WTC11 (cell line): ENCODE measurements at regions not wholly inside any gene's neighbourhood (a gene's known extent, or its start where the extent isn't known, plus 50 kb on each side); places are given as distances from the start of the nearest gene placed in this dataset.

ENCODE experiments used
- ATAC-seq: fragments of 200-7000 bp; cut with Tn5 transposase; 2 replicates; pipeline ENCODE4 v1.10.0; 2021; ENCODE audit warnings: mild to moderate bottlenecking, moderate library complexity
- CTCF ChIA-PET: fragments of 300-600 bp; sonication (Branson Sonifier 250); formaldehyde crosslinking; loops from one replicate; lab custom pipeline; 2021; ENCODE audit warnings: antibody characterized with exemption; lab: Charles Lee
- POLR2A ChIA-PET: fragments of 350-600 bp; sonication (Branson Sonifier 250); formaldehyde crosslinking; loops from one replicate; lab custom pipeline; 2021; ENCODE audit warnings: antibody characterized with exemption; lab: Charles Lee
- DNase-seq: peaks from one replicate; pipeline ENCODE4 v3.0.0; 2021; ENCODE audit warnings: low spot score
- H3K27ac Mint-ChIP-seq: 2 replicates; pipeline ENCODE4 v1.8.0; 2021; ENCODE audit warnings: mixed read lengths
- H3K27me3 Mint-ChIP-seq: 2 replicates; pipeline ENCODE4 v1.8.0; 2021; ENCODE audit warnings: low read depth, mild to moderate bottlenecking, moderate library complexity, mixed read lengths
- H3K36me3 Mint-ChIP-seq: 2 replicates; pipeline ENCODE4 v1.8.0; 2021; ENCODE audit warnings: mixed read lengths
- H3K4me1 Mint-ChIP-seq: 2 replicates; pipeline ENCODE4 v1.8.0; 2022; ENCODE audit warnings: mixed read lengths
- H3K4me3 Mint-ChIP-seq: 2 replicates; pipeline ENCODE4 v1.8.0; 2021; ENCODE audit warnings: mild to moderate bottlenecking, moderate library complexity, mixed read lengths
- H3K9me3 Mint-ChIP-seq: 2 replicates; pipeline ENCODE4 v1.8.0; 2021; ENCODE audit warnings: mixed read lengths
- ATF1 ChIP-seq: sonication (generic); formaldehyde crosslinking; IDR thresholded peaks from 2 replicates; pipeline ENCODE4 v1.8.1; 2023; ENCODE audit warnings: mild to moderate bottlenecking, moderate library complexity, missing genetic modification reagents
- CREM ChIP-seq: sonication (generic); formaldehyde crosslinking; IDR thresholded peaks from 2 replicates; pipeline ENCODE4 v1.8.1; 2022; ENCODE audit warnings: mild to moderate bottlenecking, missing genetic modification reagents, moderate library complexity
- ERG ChIP-seq: fragments of 250-450 bp; sonication (Bioruptor Pico); IDR thresholded peaks from 2 replicates; pipeline ENCODE4 v1.8.0; 2021; ENCODE audit warnings: mild to moderate bottlenecking
- FOXK1 ChIP-seq: sonication (generic); formaldehyde crosslinking; IDR thresholded peaks from 2 replicates; pipeline ENCODE4 v1.8.0; 2022; ENCODE audit warnings: mild to moderate bottlenecking, moderate library complexity, missing genetic modification reagents
- FOXP1 ChIP-seq: sonication (generic); formaldehyde crosslinking; IDR thresholded peaks from 2 replicates; pipeline ENCODE4 v1.8.0; 2022; ENCODE audit warnings: missing genetic modification reagents, mild to moderate bottlenecking, moderate library complexity, borderline replicate concordance
- GRHL2 ChIP-seq: fragments of 250-450 bp; sonication (Bioruptor Pico); IDR thresholded peaks from 2 replicates; pipeline ENCODE4 v1.8.0; 2022; ENCODE audit warnings: mild to moderate bottlenecking, moderate library complexity; ENCODE audit not compliant: insufficient replicate concordance, severe bottlenecking
- KAT7 ChIP-seq: sonication (generic); formaldehyde crosslinking; IDR thresholded peaks from 2 replicates; pipeline ENCODE4 v1.8.1; 2023; ENCODE audit warnings: missing genetic modification reagents, mild to moderate bottlenecking, borderline replicate concordance
- MLX ChIP-seq: sonication (generic); formaldehyde crosslinking; IDR thresholded peaks from 2 replicates; pipeline ENCODE4 v1.8.1; 2023; ENCODE audit warnings: mild to moderate bottlenecking, missing genetic modification reagents, moderate library complexity
- NFATC4 ChIP-seq: fragments of 250-450 bp; sonication (Bioruptor Pico); IDR thresholded peaks from 2 replicates; pipeline ENCODE4 v1.9.0; 2021; ENCODE audit warnings: mild to moderate bottlenecking
- NR2C2 ChIP-seq: sonication (generic); formaldehyde crosslinking; IDR thresholded peaks from 2 replicates; pipeline ENCODE4 v1.8.0; 2022; ENCODE audit warnings: mild to moderate bottlenecking, missing genetic modification reagents
- PREB ChIP-seq: sonication (generic); formaldehyde crosslinking; IDR thresholded peaks from 2 replicates; pipeline ENCODE4 v1.8.1; 2022; ENCODE audit warnings: mild to moderate bottlenecking, missing genetic modification reagents, moderate library complexity, borderline replicate concordance
- PRRX2 ChIP-seq: fragments of 250-450 bp; sonication (Bioruptor Pico); IDR thresholded peaks from 2 replicates; pipeline ENCODE4 v1.8.0; 2021; ENCODE audit warnings: mild to moderate bottlenecking
- SMAD4 ChIP-seq: sonication (generic); formaldehyde crosslinking; IDR thresholded peaks from 2 replicates; pipeline ENCODE4 v1.8.0; 2022; ENCODE audit warnings: mild to moderate bottlenecking, missing genetic modification reagents
- TCF7 ChIP-seq: sonication (generic); formaldehyde crosslinking; IDR thresholded peaks from 2 replicates; pipeline ENCODE4 v1.8.0; 2022; ENCODE audit warnings: mild to moderate bottlenecking, low read depth, missing genetic modification reagents, moderate library complexity
- TP53 ChIP-seq: sonication (generic); formaldehyde crosslinking; IDR thresholded peaks from 2 replicates; pipeline ENCODE4 v1.8.1; 2023; ENCODE audit warnings: mild to moderate bottlenecking, missing genetic modification reagents
- USF1 ChIP-seq: sonication (generic); formaldehyde crosslinking; IDR thresholded peaks from 2 replicates; pipeline ENCODE4 v1.8.0; 2022; ENCODE audit warnings: mild to moderate bottlenecking, missing genetic modification reagents
- ZNF219 ChIP-seq: sonication (generic); formaldehyde crosslinking; IDR thresholded peaks from 2 replicates; pipeline ENCODE4 v1.8.0; 2023; ENCODE audit warnings: missing genetic modification reagents, mild to moderate bottlenecking, borderline replicate concordance
- ZNF396 ChIP-seq: fragments of 250-450 bp; sonication (Bioruptor Pico); IDR thresholded peaks from 2 replicates; pipeline ENCODE4 v1.8.0; 2021; ENCODE audit warnings: mild to moderate bottlenecking, moderate library complexity, borderline replicate concordance
- TF ChIP-seq, protein P1 (sequence below): fragments of 250-450 bp; sonication (Bioruptor Pico); IDR thresholded peaks from 2 replicates; pipeline ENCODE4 v1.9.0; 2021; ENCODE audit warnings: mild to moderate bottlenecking
- TF ChIP-seq, protein P2 (sequence below): sonication (generic); formaldehyde crosslinking; IDR thresholded peaks from 2 replicates; pipeline ENCODE4 v1.8.0; 2023; ENCODE audit warnings: missing genetic modification reagents, mild to moderate bottlenecking, borderline replicate concordance

DNA sequence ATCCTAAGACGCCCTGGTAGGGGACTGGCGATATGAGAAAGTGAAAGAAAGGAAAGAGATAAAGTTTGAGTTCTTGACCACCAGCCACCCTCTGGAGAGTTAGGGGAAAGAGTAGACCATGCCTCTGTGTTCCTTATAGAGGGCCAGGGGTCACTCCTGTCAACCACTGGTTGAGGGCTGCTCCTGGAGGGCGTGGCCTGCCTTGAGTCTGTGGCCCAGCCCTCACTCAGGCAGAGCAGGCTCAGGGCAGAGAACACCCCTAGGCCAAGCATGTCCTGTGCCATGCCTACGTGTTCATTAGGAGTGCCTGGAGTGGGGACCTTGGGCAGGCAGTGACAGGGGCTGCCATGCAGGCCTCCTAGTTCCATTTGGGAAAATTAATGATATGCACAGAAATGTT, 161.1 kb upstream of the EPB41L3 start:
- ATAC-seq (peak; percentile 83), DNase-seq (no peak)
- Mint-ChIP-seq H3K27me3 (peaks cover 2% of the 10 kb centered on the region; the same call in 1 of the 2 replicates), H3K4me1 (no peaks in the 10 kb centered on the region), H3K27ac (no peak overlapping the region), H3K36me3 (no peaks in the 10 kb centered on the region), H3K9me3 (peaks cover 4% of the 10 kb centered on the region; the same call in 1 of the 2 replicates), H3K4me3 (no peak overlapping the region)
- ChIA-PET CTCF (no interaction called here), POLR2A (no interaction called here)
- no peak for TF ChIP-seq TCF7 (CRISPR knock-in tag)
- no peak for TF ChIP-seq ZNF396 (CRISPR knock-in tag)
- TF ChIP-seq NR2C2: no peak
- TF ChIP-seq, protein P1, sequence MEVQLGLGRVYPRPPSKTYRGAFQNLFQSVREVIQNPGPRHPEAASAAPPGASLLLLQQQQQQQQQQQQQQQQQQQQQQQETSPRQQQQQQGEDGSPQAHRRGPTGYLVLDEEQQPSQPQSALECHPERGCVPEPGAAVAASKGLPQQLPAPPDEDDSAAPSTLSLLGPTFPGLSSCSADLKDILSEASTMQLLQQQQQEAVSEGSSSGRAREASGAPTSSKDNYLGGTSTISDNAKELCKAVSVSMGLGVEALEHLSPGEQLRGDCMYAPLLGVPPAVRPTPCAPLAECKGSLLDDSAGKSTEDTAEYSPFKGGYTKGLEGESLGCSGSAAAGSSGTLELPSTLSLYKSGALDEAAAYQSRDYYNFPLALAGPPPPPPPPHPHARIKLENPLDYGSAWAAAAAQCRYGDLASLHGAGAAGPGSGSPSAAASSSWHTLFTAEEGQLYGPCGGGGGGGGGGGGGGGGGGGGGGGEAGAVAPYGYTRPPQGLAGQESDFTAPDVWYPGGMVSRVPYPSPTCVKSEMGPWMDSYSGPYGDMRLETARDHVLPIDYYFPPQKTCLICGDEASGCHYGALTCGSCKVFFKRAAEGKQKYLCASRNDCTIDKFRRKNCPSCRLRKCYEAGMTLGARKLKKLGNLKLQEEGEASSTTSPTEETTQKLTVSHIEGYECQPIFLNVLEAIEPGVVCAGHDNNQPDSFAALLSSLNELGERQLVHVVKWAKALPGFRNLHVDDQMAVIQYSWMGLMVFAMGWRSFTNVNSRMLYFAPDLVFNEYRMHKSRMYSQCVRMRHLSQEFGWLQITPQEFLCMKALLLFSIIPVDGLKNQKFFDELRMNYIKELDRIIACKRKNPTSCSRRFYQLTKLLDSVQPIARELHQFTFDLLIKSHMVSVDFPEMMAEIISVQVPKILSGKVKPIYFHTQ (CRISPR knock-in tag): no peak
- no peak for TF ChIP-seq PREB (CRISPR knock-in tag)
- TF ChIP-seq USF1 (CRISPR knock-in tag): no peak
- no peak for TF ChIP-seq CREM
- TF ChIP-seq NFATC4 (CRISPR knock-in tag): no peak
- TF ChIP-seq, protein P2, sequence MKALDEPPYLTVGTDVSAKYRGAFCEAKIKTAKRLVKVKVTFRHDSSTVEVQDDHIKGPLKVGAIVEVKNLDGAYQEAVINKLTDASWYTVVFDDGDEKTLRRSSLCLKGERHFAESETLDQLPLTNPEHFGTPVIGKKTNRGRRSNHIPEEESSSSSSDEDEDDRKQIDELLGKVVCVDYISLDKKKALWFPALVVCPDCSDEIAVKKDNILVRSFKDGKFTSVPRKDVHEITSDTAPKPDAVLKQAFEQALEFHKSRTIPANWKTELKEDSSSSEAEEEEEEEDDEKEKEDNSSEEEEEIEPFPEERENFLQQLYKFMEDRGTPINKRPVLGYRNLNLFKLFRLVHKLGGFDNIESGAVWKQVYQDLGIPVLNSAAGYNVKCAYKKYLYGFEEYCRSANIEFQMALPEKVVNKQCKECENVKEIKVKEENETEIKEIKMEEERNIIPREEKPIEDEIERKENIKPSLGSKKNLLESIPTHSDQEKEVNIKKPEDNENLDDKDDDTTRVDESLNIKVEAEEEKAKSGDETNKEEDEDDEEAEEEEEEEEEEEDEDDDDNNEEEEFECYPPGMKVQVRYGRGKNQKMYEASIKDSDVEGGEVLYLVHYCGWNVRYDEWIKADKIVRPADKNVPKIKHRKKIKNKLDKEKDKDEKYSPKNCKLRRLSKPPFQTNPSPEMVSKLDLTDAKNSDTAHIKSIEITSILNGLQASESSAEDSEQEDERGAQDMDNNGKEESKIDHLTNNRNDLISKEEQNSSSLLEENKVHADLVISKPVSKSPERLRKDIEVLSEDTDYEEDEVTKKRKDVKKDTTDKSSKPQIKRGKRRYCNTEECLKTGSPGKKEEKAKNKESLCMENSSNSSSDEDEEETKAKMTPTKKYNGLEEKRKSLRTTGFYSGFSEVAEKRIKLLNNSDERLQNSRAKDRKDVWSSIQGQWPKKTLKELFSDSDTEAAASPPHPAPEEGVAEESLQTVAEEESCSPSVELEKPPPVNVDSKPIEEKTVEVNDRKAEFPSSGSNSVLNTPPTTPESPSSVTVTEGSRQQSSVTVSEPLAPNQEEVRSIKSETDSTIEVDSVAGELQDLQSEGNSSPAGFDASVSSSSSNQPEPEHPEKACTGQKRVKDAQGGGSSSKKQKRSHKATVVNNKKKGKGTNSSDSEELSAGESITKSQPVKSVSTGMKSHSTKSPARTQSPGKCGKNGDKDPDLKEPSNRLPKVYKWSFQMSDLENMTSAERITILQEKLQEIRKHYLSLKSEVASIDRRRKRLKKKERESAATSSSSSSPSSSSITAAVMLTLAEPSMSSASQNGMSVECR (CRISPR knock-in tag): no peak
- no peak for TF ChIP-seq FOXP1 (CRISPR knock-in tag)
- no peak for TF ChIP-seq TP53 (CRISPR knock-in tag)
- no peak for TF ChIP-seq FOXK1 (CRISPR knock-in tag)
- no peak for TF ChIP-seq KAT7 (CRISPR knock-in tag)
- no peak for TF ChIP-seq PRRX2 (CRISPR knock-in tag)
- TF ChIP-seq ERG (CRISPR knock-in tag): no peak
- no peak for TF ChIP-seq ATF1 (CRISPR knock-in tag)
- TF ChIP-seq MLX (CRISPR knock-in tag): no peak
- no peak for TF ChIP-seq SMAD4 (CRISPR knock-in tag)
- TF ChIP-seq ZNF219 (CRISPR knock-in tag): no peak
- no peak for TF ChIP-seq GRHL2 (CRISPR knock-in tag)
